Astrocyte of the cerebellum (primary cell): ENCODE measurements at regions not wholly inside any gene's neighbourhood (a gene's known extent, or its start where the extent isn't known, plus 50 kb on each side); places are given as distances from the start of the nearest gene placed in this dataset.

Experiments
- DNase-seq: peaks from one replicate; pipeline ENCODE4 v3.0.0-alpha.2; 2011; ENCODE audit warnings: low read depth
- H3K4me3 ChIP-seq: 2 replicates; pipeline ENCODE4 v1.5.1; 2011; ENCODE audit warnings: mild to moderate bottlenecking, low read depth, low read length, moderate library complexity
- in situ Hi-C: cut with HindIII; loops from 2 replicates; pipeline ENCODE4 v1.10.0; 2017; ENCODE audit warnings: low sequenced_read_pairs
- TF ChIP-seq, protein P1 (sequence below): IDR thresholded peaks from 2 replicates; pipeline ENCODE4 v1.5.1; 2012; ENCODE audit warnings: low read length, low read depth, moderate library complexity, mild to moderate bottlenecking; ENCODE audit errors: missing control alignments

DNA sequence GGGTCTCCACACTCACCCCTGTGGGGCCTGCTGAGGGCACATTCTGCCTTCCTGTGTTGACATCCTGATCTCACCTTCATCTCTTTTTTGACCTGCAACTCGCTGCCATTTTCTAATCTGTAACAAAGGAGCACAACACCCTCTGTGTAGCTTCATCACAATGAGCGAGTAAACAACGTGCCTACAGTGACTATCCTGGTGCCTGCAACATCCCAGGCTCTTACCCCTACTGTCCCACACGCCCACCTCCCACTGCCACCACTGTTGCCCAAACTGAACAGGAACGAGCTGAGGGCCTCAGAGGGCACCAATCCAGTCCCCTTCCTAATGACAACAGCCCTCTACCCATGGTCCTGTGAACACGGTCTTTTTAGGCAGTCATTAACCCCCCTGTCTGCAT is 102.2 kb upstream of the GJB6 start:
- TF ChIP-seq, protein P1, sequence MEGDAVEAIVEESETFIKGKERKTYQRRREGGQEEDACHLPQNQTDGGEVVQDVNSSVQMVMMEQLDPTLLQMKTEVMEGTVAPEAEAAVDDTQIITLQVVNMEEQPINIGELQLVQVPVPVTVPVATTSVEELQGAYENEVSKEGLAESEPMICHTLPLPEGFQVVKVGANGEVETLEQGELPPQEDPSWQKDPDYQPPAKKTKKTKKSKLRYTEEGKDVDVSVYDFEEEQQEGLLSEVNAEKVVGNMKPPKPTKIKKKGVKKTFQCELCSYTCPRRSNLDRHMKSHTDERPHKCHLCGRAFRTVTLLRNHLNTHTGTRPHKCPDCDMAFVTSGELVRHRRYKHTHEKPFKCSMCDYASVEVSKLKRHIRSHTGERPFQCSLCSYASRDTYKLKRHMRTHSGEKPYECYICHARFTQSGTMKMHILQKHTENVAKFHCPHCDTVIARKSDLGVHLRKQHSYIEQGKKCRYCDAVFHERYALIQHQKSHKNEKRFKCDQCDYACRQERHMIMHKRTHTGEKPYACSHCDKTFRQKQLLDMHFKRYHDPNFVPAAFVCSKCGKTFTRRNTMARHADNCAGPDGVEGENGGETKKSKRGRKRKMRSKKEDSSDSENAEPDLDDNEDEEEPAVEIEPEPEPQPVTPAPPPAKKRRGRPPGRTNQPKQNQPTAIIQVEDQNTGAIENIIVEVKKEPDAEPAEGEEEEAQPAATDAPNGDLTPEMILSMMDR: no peak
- in situ Hi-C loops: no loop called here
- DNase-seq: no peak
- H3K4me3 ChIP-seq: no peak overlapping the region

DNA sequence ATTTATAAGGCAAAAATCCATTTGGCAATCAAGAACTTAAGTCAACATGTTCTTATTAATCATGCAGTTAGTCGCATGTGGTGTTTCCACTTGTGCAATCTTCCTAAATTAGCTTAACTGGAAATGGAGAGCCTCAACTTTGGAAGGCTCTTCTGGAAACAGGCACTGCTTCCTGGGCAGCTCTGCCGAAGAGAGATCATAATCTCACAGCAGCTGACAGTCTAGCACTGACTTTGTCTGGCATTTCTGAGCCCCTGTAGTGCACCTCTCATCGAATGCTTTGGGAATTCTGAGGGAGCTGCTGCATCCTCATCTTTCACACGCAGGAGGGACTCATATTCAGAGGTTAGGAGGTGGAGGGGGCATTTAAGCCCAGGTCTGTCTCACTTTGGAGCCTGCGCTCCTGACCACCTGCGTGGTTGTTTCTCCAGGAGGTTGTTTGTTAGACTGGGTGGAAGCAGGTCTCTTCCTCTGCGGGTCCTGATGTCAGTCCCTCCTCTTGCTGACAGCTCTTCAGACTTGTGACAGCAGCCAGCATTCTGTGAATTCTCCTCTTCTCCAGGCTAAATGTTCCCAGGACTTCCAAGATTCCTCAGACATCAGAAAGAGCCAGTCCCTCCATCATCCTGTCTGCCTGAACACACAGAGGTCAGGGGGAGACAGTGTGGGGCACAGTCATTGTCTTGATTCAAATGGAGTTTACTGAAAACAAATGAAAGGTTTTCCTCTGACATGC is 100.4 kb upstream of the GJB6 start:
- in situ Hi-C loops: no loop called here
- DNase-seq: no peak
- TF ChIP-seq, protein P1: no peak
- H3K4me3 ChIP-seq: no peak overlapping the region

DNA sequence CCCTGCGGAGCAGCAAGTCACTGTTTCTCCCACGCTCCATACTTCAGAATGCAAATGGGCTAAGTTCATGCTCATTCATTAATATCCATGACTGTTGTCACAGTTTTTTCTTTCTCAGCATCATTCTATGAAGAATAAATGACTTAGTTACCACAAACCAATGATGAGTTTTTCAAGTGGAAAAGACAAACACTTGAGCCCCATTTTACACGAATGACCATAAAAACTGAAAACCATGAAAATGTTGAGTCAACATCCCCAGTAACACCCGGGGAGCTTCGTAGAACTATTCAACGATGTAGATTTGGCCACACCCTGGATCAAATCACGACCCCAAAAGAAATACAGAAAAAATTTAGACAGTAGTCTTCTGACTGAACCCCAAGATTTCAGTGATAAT is 99.8 kb upstream of the GJB6 start:
- no peak for DNase-seq
- H3K4me3 ChIP-seq: no peak overlapping the region
- TF ChIP-seq, protein P1: no peak
- in situ Hi-C loops: no loop called here

DNA sequence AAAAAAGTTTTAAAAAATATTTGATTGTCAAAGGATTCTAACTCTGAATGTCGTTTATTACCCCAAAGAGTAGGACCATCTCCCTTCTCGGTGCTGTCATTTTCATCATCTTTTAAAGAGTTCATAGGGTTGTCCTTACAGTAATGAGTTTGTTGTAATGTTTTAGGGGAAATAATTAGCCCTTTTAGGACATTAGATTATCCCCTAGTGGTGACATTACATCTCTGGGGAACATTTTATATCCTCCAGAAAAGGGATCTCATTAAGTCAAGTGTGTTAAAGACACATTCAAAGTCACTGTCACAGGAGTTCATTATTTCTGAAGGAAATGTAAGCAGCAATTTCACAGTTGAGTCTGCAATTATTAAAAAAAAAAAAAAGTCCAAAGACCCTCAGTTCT is 99.3 kb upstream of the GJB6 start:
- in situ Hi-C loops: no loop called here
- no peak overlapping the region for H3K4me3 ChIP-seq
- no peak for DNase-seq
- TF ChIP-seq, protein P1: no peak

DNA sequence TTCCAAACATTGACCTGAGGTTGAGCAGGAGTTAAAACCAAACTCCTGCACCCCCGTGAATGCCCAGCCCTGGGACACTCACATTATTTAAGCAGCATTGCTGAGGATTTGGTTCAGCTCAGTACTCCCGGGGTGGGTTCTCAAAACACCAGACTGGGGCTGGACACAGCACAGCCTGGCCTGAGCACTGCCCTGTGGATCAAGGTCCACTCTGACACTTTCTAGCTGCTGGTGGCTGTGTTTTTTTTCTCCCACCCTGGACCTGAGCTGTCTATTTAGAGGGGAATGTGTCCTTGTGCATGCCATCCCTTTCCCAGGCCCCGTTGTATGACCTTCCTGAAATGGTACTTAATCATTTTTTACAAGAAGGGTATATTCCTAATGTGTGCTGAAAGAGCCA is 94.7 kb upstream of the GJB6 start:
- H3K4me3 ChIP-seq: no peak overlapping the region
- in situ Hi-C loops: no loop called here
- no peak for DNase-seq
- TF ChIP-seq, protein P1: no peak

GRCh38 chr13:20326276-20326675 is 94.2 kb upstream of the GJB6 start:
- TF ChIP-seq, protein P1: no peak
- in situ Hi-C loops: no loop called here
- no peak overlapping the region for H3K4me3 ChIP-seq
- DNase-seq: no peak
